ENCODE measurements at regions not wholly inside any gene's neighbourhood (a gene's known extent, or its start where the extent isn't known, plus 50 kb on each side); places are given as distances from the start of the nearest gene placed in this dataset.

GRCh38 chr7:125358551-125359167 is 429.0 kb upstream of the POT1 start:
- no peak for TF ChIP-seq NFIC (IDR thresholded peaks at IDR 0.05)

- no peak for TF ChIP-seq CEBPB (IDR thresholded peaks at IDR 0.05)
- no peak for TF ChIP-seq EGR1 (IDR thresholded peaks at IDR 0.05)
- no peak for TF ChIP-seq MAX (IDR thresholded peaks at IDR 0.05)
- no peak for TF ChIP-seq ZBTB7A (IDR thresholded peaks at IDR 0.05; ENCODE audit: low read depth)
- no peak for TF ChIP-seq REST (IDR thresholded peaks at IDR 0.05; ENCODE audit: low read depth)
- no peak for TF ChIP-seq USF1 (IDR thresholded peaks at IDR 0.05)
- no peak for TF ChIP-seq FOXM1 (IDR thresholded peaks at IDR 0.05; ENCODE audit: borderline replicate concordance, low read depth)
- TF ChIP-seq TEAD4 (IDR thresholded peaks at IDR 0.05): no peak
- TF ChIP-seq EP300 (IDR thresholded peaks at IDR 0.05; ENCODE audit: borderline replicate concordance): no peak
- no peak for TF ChIP-seq TCF12 (IDR thresholded peaks at IDR 0.05; ENCODE audit: low read depth)
- no peak for TF ChIP-seq NFIC (IDR thresholded peaks at IDR 0.05)
- TF ChIP-seq TAF1 (IDR thresholded peaks at IDR 0.05; ENCODE audit: low read depth): no peak
- no peak for TF ChIP-seq YY1 (IDR thresholded peaks at IDR 0.05; ENCODE audit: low read depth)
- TF ChIP-seq CREB1 (IDR thresholded peaks at IDR 0.05; ENCODE audit: low read depth): no peak
- no peak for TF ChIP-seq RAD21 (IDR thresholded peaks at IDR 0.05; ENCODE audit: low read depth)
Observed at GRCh38 chr7:125357676-125358455, 428.2 kb upstream of the POT1 start.

GRCh38 chr7:125355899-125356298 is 426.3 kb upstream of the POT1 start:
- TF ChIP-seq CEBPB (IDR thresholded peaks at IDR 0.05) (no peak), CREB1 (IDR thresholded peaks at IDR 0.05; ENCODE audit: low read depth) (no peak), MAX (IDR thresholded peaks at IDR 0.05) (no peak), ZBTB7A (IDR thresholded peaks at IDR 0.05; ENCODE audit: low read depth) (no peak), FOXM1 (IDR thresholded peaks at IDR 0.05; ENCODE audit: borderline replicate concordance, low read depth) (no peak), RAD21 (IDR thresholded peaks at IDR 0.05; ENCODE audit: low read depth) (no peak), REST (IDR thresholded peaks at IDR 0.05; ENCODE audit: low read depth) (no peak), NFIC (IDR thresholded peaks at IDR 0.05) (no peak), EP300 (IDR thresholded peaks at IDR 0.05; ENCODE audit: borderline replicate concordance) (no peak), YY1 (IDR thresholded peaks at IDR 0.05; ENCODE audit: low read depth) (no peak), USF1 (IDR thresholded peaks at IDR 0.05) (no peak), TAF1 (IDR thresholded peaks at IDR 0.05; ENCODE audit: low read depth) (no peak), EGR1 (IDR thresholded peaks at IDR 0.05) (no peak), TEAD4 (IDR thresholded peaks at IDR 0.05) (no peak), TCF12 (IDR thresholded peaks at IDR 0.05; ENCODE audit: low read depth) (no peak)

- no peak for TF ChIP-seq EGR1 (IDR thresholded peaks at IDR 0.05)
- no peak for TF ChIP-seq RAD21 (IDR thresholded peaks at IDR 0.05; ENCODE audit: low read depth)
- no peak for TF ChIP-seq MAX (IDR thresholded peaks at IDR 0.05)
Observed at GRCh38 chr7:125347269-125347668, 417.6 kb upstream of the POT1 start.

- TF ChIP-seq CEBPB (IDR thresholded peaks at IDR 0.05) (no peak), TEAD4 (IDR thresholded peaks at IDR 0.05) (no peak)
Observed at GRCh38 chr7:125338110-125338509, 408.5 kb upstream of the POT1 start.

- no peak for TF ChIP-seq TEAD4 (IDR thresholded peaks at IDR 0.05)
- no peak for TF ChIP-seq TAF1 (IDR thresholded peaks at IDR 0.05; ENCODE audit: low read depth)
- TF ChIP-seq EGR1 (IDR thresholded peaks at IDR 0.05): no peak
- TF ChIP-seq CREB1 (IDR thresholded peaks at IDR 0.05; ENCODE audit: low read depth): no peak
Observed at GRCh38 chr7:125336326-125336725, 406.7 kb upstream of the POT1 start.

Measured in Ishikawa (cell line).